ENCODE measurements at regions not wholly inside any gene's neighbourhood (a gene's known extent, or its start where the extent isn't known, plus 50 kb on each side); places are given as distances from the start of the nearest gene placed in this dataset.

GRCh38 chr16:60414613-60415012 is 1621.6 kb downstream of the CDH8 start:
- TF ChIP-seq CTCF (IDR thresholded peaks at IDR 0.05) (no peak), POLR2A (IDR thresholded peaks at IDR 0.05; ENCODE audit: low read depth) (no peak), POLR2AphosphoS5 (IDR thresholded peaks at IDR 0.05) (no peak), EP300 (IDR thresholded peaks at IDR 0.05) (no peak)
